Pancreas (tissue), 10 donors: ENCODE measurements at regions not wholly inside any gene's neighbourhood (a gene's known extent, or its start where the extent isn't known, plus 50 kb on each side); places are given as distances from the start of the nearest gene placed in this dataset.

ENCODE experiments used
- ATAC-seq, 4 donors: fragments of 200-7000 bp; cut with Tn5 transposase; one replicate each; pipeline versions ENCODE4 v1.8.0 to v1.9.1; 2020; ENCODE audit warnings: mild to moderate bottlenecking in 4 of 4, moderate library complexity in 4 of 4
- DNase-seq, 6 donors: peaks; one replicate each; pipeline ENCODE4 v3.0.0-alpha.2; 2020
- FAIRE-seq: peaks from 2 replicates; lab custom pipeline; 2012; peaks lifted over from hg19 to GRCh38; lab: Jason Lieb, UNC
- H3K27ac ChIP-seq, 4 donors: fragments of 200-600 bp; sonication (generic); 1 replicate in 3 of 4; 2 replicates in 1 of 4; pipeline versions ENCODE4 v1.5.0 to v1.8.0; 2020
- H3K27me3 ChIP-seq, 4 donors: fragments of 200-600 bp; one replicate each; pipeline ENCODE4 v1.8.0; 2021
- H3K36me3 ChIP-seq, 3 donors: fragments of 200-600 bp; sonication (generic) in 1 of 3; one replicate each; pipeline versions ENCODE4 v1.5.0 to v1.8.0; 2020 to 2021
- H3K4me1 ChIP-seq, 3 donors: fragments of 200-600 bp; one replicate each; pipeline ENCODE4 v1.8.0; 2021
- H3K4me3 ChIP-seq, 4 donors: fragments of 200-600 bp; sonication (generic) in 2 of 4; one replicate each; pipeline versions ENCODE4 v1.5.0 to v1.8.0; 2020 to 2021
- H3K9me3 ChIP-seq, 4 donors: fragments of 200-600 bp; one replicate each; pipeline ENCODE4 v1.8.0; 2021
- CTCF ChIP-seq, 4 donors: fragments of 200-600 bp; sonication (generic) in 3 of 4; IDR thresholded peaks; one replicate each; pipeline versions ENCODE4 v1.5.0 to v1.8.0; 2021; ENCODE audit warnings: antibody characterized with exemption in 4 of 4
- WGBS, 2 donors: extraction: QIAGEN DNeasy Blood & Tissue Kit; methylation state at CpG; one replicate each; pipeline ENCODE4 v1.1.7; 2013; 5-methylcytosine and 5-hydroxymethylcytosine counted together
- intact Hi-C, 3 donors: fragments of 100-400 bp; cut with DNase I; formaldehyde crosslinking; loops; one replicate each; pipeline versions ENCODE4 v1.11.1 to v1.14.2; 2022
- donor health status: healthy with polysubstance abuse.
- donor health status: DM: no; HTN: no; CAD: no; lungs with moderate emphysema.
- donor health status: DM: no; HTN: no; CAD: no.
- donor health status: control.
- donor health status: control.
- donor health status: Bipolar disorder and iron deficiency.
- donor health status: DM: yes; HTN: yes; CAD: no.
- donor health status: DM: no; HTN: no; CAD: no.
- donor health status: DM: no; HTN: no; CAD: no.
- donor health status: DM: yes; HTN: yes; CAD: no.

DNA sequence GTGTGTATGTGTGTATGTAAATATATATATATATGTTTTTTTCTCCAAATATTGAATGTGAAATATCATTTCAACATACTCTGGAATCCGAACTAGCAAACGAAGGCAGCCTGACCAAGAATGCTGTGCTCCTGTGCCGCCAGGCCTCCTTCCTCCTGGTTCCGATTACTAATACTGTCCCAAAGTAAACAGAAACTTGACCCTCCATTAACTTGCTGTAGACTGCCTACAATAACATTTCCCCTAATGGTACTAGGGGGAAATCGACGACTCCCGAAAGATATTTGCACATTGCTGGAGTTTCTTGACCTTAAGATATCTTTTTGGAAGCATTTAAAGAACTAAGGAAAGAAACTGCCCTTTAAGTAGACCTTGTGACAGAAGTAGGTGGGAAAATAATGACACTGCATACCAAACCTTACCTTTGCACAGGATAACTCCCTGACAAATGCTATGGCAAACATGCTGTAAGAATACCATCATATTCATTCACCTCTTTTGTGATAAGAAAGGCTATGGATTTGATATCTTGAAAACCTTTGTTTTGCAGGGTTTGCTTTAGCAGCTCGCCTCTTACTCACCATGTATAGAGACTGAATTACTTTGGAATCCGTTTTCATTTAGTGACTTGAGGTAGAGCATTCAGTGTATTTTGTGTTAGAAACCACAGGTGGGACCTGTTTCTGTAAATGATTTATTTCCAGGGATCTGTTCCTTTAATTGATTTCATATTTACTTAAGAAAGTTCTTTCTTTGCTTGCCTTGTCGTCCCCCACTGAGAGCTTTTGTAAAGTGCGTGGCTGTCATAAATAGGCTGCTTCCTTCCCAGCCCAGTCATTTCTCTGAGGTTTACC, 80.1 kb downstream of the KLF5 start:
- Histone ChIP-seq H3K9me3 (no peaks in the 10 kb centered on the region), H3K36me3 (no peaks in the 10 kb centered on the region), H3K4me1 (peaks cover 12 to 41% (median 16%) of the 10 kb centered on the region in 3 donors), H3K27ac (peak overlapping the region in 2 of 4 donors; percentile 48), H3K4me3 (no peak overlapping the region), H3K27me3 (no peaks in the 10 kb centered on the region)
- FAIRE-seq (no peak), DNase-seq (no peak), ATAC-seq (peak; percentile 57 to 74 (median 63))
- intact Hi-C loops, result no loop called here
- 17 to 19% methylated on average over 11 of the region's 11 CpGs for WGBS, 2 donors
- TF ChIP-seq CTCF (IDR thresholded peaks at IDR 0.05), result no peak

GRCh38 chr13:73138276-73138637, 79.5 kb downstream of the KLF5 start:
- WGBS, 2 donors, result 26% methylated on average over 5 of the region's 5 CpGs
- FAIRE-seq (no peak), ATAC-seq (no peak)

GRCh38 chr13:73136776-73137175, 78.0 kb downstream of the KLF5 start:
- FAIRE-seq (no peak), ATAC-seq (no peak), DNase-seq (no peak)
- Histone ChIP-seq H3K27ac (no peak overlapping the region), H3K27me3 (no peaks in the 10 kb centered on the region), H3K36me3 (no peaks in the 10 kb centered on the region), H3K4me3 (no peak overlapping the region), H3K4me1 (peaks cover 11 to 36% (median 16%) of the 10 kb centered on the region in 3 donors), H3K9me3 (no peaks in the 10 kb centered on the region)
- TF ChIP-seq CTCF (IDR thresholded peaks at IDR 0.05), result no peak
- intact Hi-C loops, result no loop called here
- 97 to 98% methylated on average over 2 of the region's 2 CpGs for WGBS, 2 donors

More at GRCh38 chr13:73138276-73138637, 79.5 kb downstream of the KLF5 start:
- DNase-seq, result no peak
- intact Hi-C loops, result no loop called here
- peaks cover 12 to 41% (median 16%) of the 10 kb centered on the region in 3 donors for H3K4me1 ChIP-seq
- no peak overlapping the region for H3K4me3 ChIP-seq
- no peaks in the 10 kb centered on the region for H3K36me3 ChIP-seq
- H3K27me3 ChIP-seq, result no peaks in the 10 kb centered on the region
- peak overlapping the region in 2 of 4 donors; percentile 48 for H3K27ac ChIP-seq
- no peak for TF ChIP-seq CTCF (IDR thresholded peaks at IDR 0.05)
- H3K9me3 ChIP-seq, result no peaks in the 10 kb centered on the region

GRCh38 chr13:73133531-73133930, 74.7 kb downstream of the KLF5 start:
- peaks cover 0 to 9% (median under 1%) of the 10 kb centered on the region in 3 donors for H3K4me1 ChIP-seq
- no peak for DNase-seq
- ATAC-seq, result no peak
- H3K9me3 ChIP-seq, result no peaks in the 10 kb centered on the region
- intact Hi-C loops, result no loop called here
- H3K36me3 ChIP-seq, result no peaks in the 10 kb centered on the region
- WGBS, 2 donors, result 68 to 71% methylated on average over 1 of the region's 1 CpG
- no peak overlapping the region for H3K4me3 ChIP-seq
- H3K27ac ChIP-seq, result no peak overlapping the region
- FAIRE-seq, result no peak
- H3K27me3 ChIP-seq, result no peaks in the 10 kb centered on the region
- TF ChIP-seq CTCF (IDR thresholded peaks at IDR 0.05), result no peak

DNA sequence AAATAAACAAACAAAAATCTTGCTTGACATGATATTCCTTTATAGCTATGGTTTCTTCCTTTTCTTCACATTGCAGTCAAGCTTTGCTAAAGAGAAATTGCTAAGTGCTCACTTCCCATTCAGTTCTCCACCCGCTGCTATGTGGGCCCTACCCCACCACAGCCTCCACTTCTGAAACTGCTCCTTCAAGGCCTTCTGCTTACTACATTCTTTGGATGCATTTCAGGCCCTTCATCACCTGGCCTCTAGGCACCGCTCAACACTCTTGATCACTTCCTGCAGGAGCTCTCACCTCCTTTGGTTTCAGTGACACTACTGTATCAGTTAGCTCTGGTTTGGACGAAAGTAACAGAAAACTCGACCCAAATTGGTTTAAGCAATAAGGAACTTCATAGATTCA, 72.4 kb downstream of the KLF5 start:
- no peak for DNase-seq
- TF ChIP-seq CTCF (IDR thresholded peaks at IDR 0.05), result no peak
- Histone ChIP-seq H3K27ac (no peak overlapping the region), H3K4me1 (no peaks in the 10 kb centered on the region), H3K27me3 (no peaks in the 10 kb centered on the region), H3K4me3 (no peak overlapping the region), H3K36me3 (no peaks in the 10 kb centered on the region), H3K9me3 (no peaks in the 10 kb centered on the region)
- no peak for FAIRE-seq
- 88 to 89% methylated on average over 4 of the region's 4 CpGs for WGBS, 2 donors
- intact Hi-C loops, result no loop called here
- no peak for ATAC-seq
